ENCODE measurements at regions not wholly inside any gene's neighbourhood (a gene's known extent, or its start where the extent isn't known, plus 50 kb on each side); places are given as distances from the start of the nearest gene placed in this dataset.

- H3K4me1 ChIP-seq (ENCODE audit: control insufficient read depth in 1 of 2, insufficient read depth in 2 of 2, low read length in 2 of 2), result no peaks in the 10 kb centered on the region
- no peak overlapping the region for H2BK120ac ChIP-seq (ENCODE audit: insufficient read depth, low read length, poor library complexity)
- H3K4me3 ChIP-seq (ENCODE audit: low read depth, low read length), result no peak overlapping the region
- DNase-seq, result no peak
- H3K79me1 ChIP-seq (ENCODE audit: low read length), result no peaks in the 10 kb centered on the region
- no peaks in the 10 kb centered on the region for H3K9me3 ChIP-seq (ENCODE audit: insufficient read depth, low read depth, low read length)
- no peak overlapping the region for H3K27ac ChIP-seq (ENCODE audit: low read depth, low read length)
- no peaks in the 10 kb centered on the region for H3K27me3 ChIP-seq (ENCODE audit: insufficient read depth, low read length)
- H3K23ac ChIP-seq (ENCODE audit: low read length), result no peak overlapping the region
- H3K36me3 ChIP-seq (ENCODE audit: control insufficient read depth in 1 of 2, insufficient read depth in 2 of 2, low read length in 2 of 2), result no peaks in the 10 kb centered on the region
- no peak overlapping the region for H2BK12ac ChIP-seq (ENCODE audit: low read length)
- no peak overlapping the region for H4K8ac ChIP-seq (ENCODE audit: low read depth, low read length)
- no peak overlapping the region for H4K12ac ChIP-seq (ENCODE audit: low read depth, low read length)
- WGBS (ENCODE audit: extremely low coverage, insufficient coverage, insufficient read length), result no CpG with 5 or more reads among the region's 2 CpGs
- no peak overlapping the region for H3K18ac ChIP-seq (ENCODE audit: low read length)
- no peak overlapping the region for H3K9ac ChIP-seq (ENCODE audit: low read length)
- no peak overlapping the region for H3K14ac ChIP-seq (ENCODE audit: low read length)
- no peak overlapping the region for H2AFZ ChIP-seq (ENCODE audit: insufficient read depth, low read length, poor library complexity)
- H2BK5ac ChIP-seq (ENCODE audit: low read depth, low read length, poor library complexity), result no peak overlapping the region
- H3K4ac ChIP-seq (ENCODE audit: low read depth, low read length), result no peak overlapping the region
- H4K91ac ChIP-seq (ENCODE audit: low read depth, low read length), result no peak overlapping the region
- H3K4me2 ChIP-seq (ENCODE audit: low read length), result no peak overlapping the region
- H2AK5ac ChIP-seq (ENCODE audit: low read length), result no peak overlapping the region
- H3K79me2 ChIP-seq (ENCODE audit: control insufficient read depth, insufficient read depth, low read length, poor library complexity), result no peaks in the 10 kb centered on the region
Measured at GRCh38 chr7:144937199-144937598, 101.3 kb upstream of the TPK1 start.

- Histone ChIP-seq H3K4ac (ENCODE audit: low read depth, low read length) (no peak overlapping the region), H3K9ac (ENCODE audit: low read length) (no peak overlapping the region)
- no CpG with 5 or more reads among the region's 1 CpG for WGBS (ENCODE audit: extremely low coverage, insufficient coverage, insufficient read length)
Measured at GRCh38 chr7:144936314-144936713, 100.5 kb upstream of the TPK1 start.

GRCh38 chr7:144910411-144910810 lies 74.6 kb upstream of the TPK1 start:
- H3K4me1 ChIP-seq (ENCODE audit: control insufficient read depth in 1 of 2, insufficient read depth in 2 of 2, low read length in 2 of 2), result no peaks in the 10 kb centered on the region
- H3K4ac ChIP-seq (ENCODE audit: low read depth, low read length), result no peak overlapping the region
- H3K27ac ChIP-seq (ENCODE audit: low read depth, low read length), result no peak overlapping the region
- H2AFZ ChIP-seq (ENCODE audit: insufficient read depth, low read length, poor library complexity), result no peak overlapping the region
- no peak overlapping the region for H2AK5ac ChIP-seq (ENCODE audit: low read length)
- H3K9me3 ChIP-seq (ENCODE audit: insufficient read depth, low read depth, low read length), result no peaks in the 10 kb centered on the region
- H3K36me3 ChIP-seq (ENCODE audit: control insufficient read depth in 1 of 2, insufficient read depth in 2 of 2, low read length in 2 of 2), result no peaks in the 10 kb centered on the region
- H3K4me2 ChIP-seq (ENCODE audit: low read length), result no peak overlapping the region
- H4K12ac ChIP-seq (ENCODE audit: low read depth, low read length), result no peak overlapping the region
- no peak overlapping the region for H3K23ac ChIP-seq (ENCODE audit: low read length)
- H3K4me3 ChIP-seq (ENCODE audit: low read depth, low read length), result no peak overlapping the region
- H3K79me1 ChIP-seq (ENCODE audit: low read length), result no peaks in the 10 kb centered on the region
- H3K9ac ChIP-seq (ENCODE audit: low read length), result no peak overlapping the region
- no peak overlapping the region for H3K18ac ChIP-seq (ENCODE audit: low read length)
- H3K79me2 ChIP-seq (ENCODE audit: control insufficient read depth, insufficient read depth, low read length, poor library complexity), result no peaks in the 10 kb centered on the region
- no peak overlapping the region for H4K91ac ChIP-seq (ENCODE audit: low read depth, low read length)
- H2BK12ac ChIP-seq (ENCODE audit: low read length), result no peak overlapping the region
- H4K8ac ChIP-seq (ENCODE audit: low read depth, low read length), result no peak overlapping the region
- no peak overlapping the region for H2BK5ac ChIP-seq (ENCODE audit: low read depth, low read length, poor library complexity)
- H3K27me3 ChIP-seq (ENCODE audit: insufficient read depth, low read length), result no peaks in the 10 kb centered on the region
- H3K14ac ChIP-seq (ENCODE audit: low read length), result no peak overlapping the region
- no CpG with 5 or more reads among the region's 6 CpGs for WGBS (ENCODE audit: extremely low coverage, insufficient coverage, insufficient read length)
- H2BK120ac ChIP-seq (ENCODE audit: insufficient read depth, low read length, poor library complexity), result no peak overlapping the region
- no peak for DNase-seq

More at GRCh38 chr7:144936314-144936713, 100.5 kb upstream of the TPK1 start:
- H2AK5ac ChIP-seq (ENCODE audit: low read length), result no peak overlapping the region
- no peak for DNase-seq
- no peaks in the 10 kb centered on the region for H3K27me3 ChIP-seq (ENCODE audit: insufficient read depth, low read length)
- H3K4me3 ChIP-seq (ENCODE audit: low read depth, low read length), result no peak overlapping the region
- no peak overlapping the region for H3K18ac ChIP-seq (ENCODE audit: low read length)
- H3K79me2 ChIP-seq (ENCODE audit: control insufficient read depth, insufficient read depth, low read length, poor library complexity), result no peaks in the 10 kb centered on the region
- no peaks in the 10 kb centered on the region for H3K79me1 ChIP-seq (ENCODE audit: low read length)
- H2BK5ac ChIP-seq (ENCODE audit: low read depth, low read length, poor library complexity), result no peak overlapping the region
- H3K9me3 ChIP-seq (ENCODE audit: insufficient read depth, low read depth, low read length), result no peaks in the 10 kb centered on the region
- H4K12ac ChIP-seq (ENCODE audit: low read depth, low read length), result no peak overlapping the region
- H3K4me1 ChIP-seq (ENCODE audit: control insufficient read depth in 1 of 2, insufficient read depth in 2 of 2, low read length in 2 of 2), result no peaks in the 10 kb centered on the region
- H3K23ac ChIP-seq (ENCODE audit: low read length), result no peak overlapping the region
- no peak overlapping the region for H3K27ac ChIP-seq (ENCODE audit: low read depth, low read length)
- H4K91ac ChIP-seq (ENCODE audit: low read depth, low read length), result no peak overlapping the region
- no peak overlapping the region for H3K4me2 ChIP-seq (ENCODE audit: low read length)
- H3K14ac ChIP-seq (ENCODE audit: low read length), result no peak overlapping the region
- H2AFZ ChIP-seq (ENCODE audit: insufficient read depth, low read length, poor library complexity), result no peak overlapping the region
- no peak overlapping the region for H2BK12ac ChIP-seq (ENCODE audit: low read length)
- no peak overlapping the region for H2BK120ac ChIP-seq (ENCODE audit: insufficient read depth, low read length, poor library complexity)
- no peak overlapping the region for H4K8ac ChIP-seq (ENCODE audit: low read depth, low read length)
- H3K36me3 ChIP-seq (ENCODE audit: control insufficient read depth in 1 of 2, insufficient read depth in 2 of 2, low read length in 2 of 2), result no peaks in the 10 kb centered on the region

- H3K4me2 ChIP-seq (ENCODE audit: low read length), result no peak overlapping the region
- no peak overlapping the region for H3K9ac ChIP-seq (ENCODE audit: low read length)
- no peak overlapping the region for H3K14ac ChIP-seq (ENCODE audit: low read length)
- no peak overlapping the region for H3K4ac ChIP-seq (ENCODE audit: low read depth, low read length)
- no peak overlapping the region for H4K8ac ChIP-seq (ENCODE audit: low read depth, low read length)
- no peak overlapping the region for H3K18ac ChIP-seq (ENCODE audit: low read length)
- H2BK5ac ChIP-seq (ENCODE audit: low read depth, low read length, poor library complexity), result no peak overlapping the region
- no peak overlapping the region for H4K12ac ChIP-seq (ENCODE audit: low read depth, low read length)
- H3K27me3 ChIP-seq (ENCODE audit: insufficient read depth, low read length), result no peaks in the 10 kb centered on the region
- H3K4me3 ChIP-seq (ENCODE audit: low read depth, low read length), result no peak overlapping the region
- H3K23ac ChIP-seq (ENCODE audit: low read length), result no peak overlapping the region
- H3K79me1 ChIP-seq (ENCODE audit: low read length), result no peaks in the 10 kb centered on the region
- H2BK12ac ChIP-seq (ENCODE audit: low read length), result no peak overlapping the region
- H3K4me1 ChIP-seq (ENCODE audit: control insufficient read depth in 1 of 2, insufficient read depth in 2 of 2, low read length in 2 of 2), result no peaks in the 10 kb centered on the region
- H4K91ac ChIP-seq (ENCODE audit: low read depth, low read length), result no peak overlapping the region
- H3K27ac ChIP-seq (ENCODE audit: low read depth, low read length), result no peak overlapping the region
- no peak overlapping the region for H2AK5ac ChIP-seq (ENCODE audit: low read length)
- no peak for DNase-seq
- H3K9me3 ChIP-seq (ENCODE audit: insufficient read depth, low read depth, low read length), result no peaks in the 10 kb centered on the region
- no peaks in the 10 kb centered on the region for H3K36me3 ChIP-seq (ENCODE audit: control insufficient read depth in 1 of 2, insufficient read depth in 2 of 2, low read length in 2 of 2)
- no peaks in the 10 kb centered on the region for H3K79me2 ChIP-seq (ENCODE audit: control insufficient read depth, insufficient read depth, low read length, poor library complexity)
- no peak overlapping the region for H2AFZ ChIP-seq (ENCODE audit: insufficient read depth, low read length, poor library complexity)
- no peak overlapping the region for H2BK120ac ChIP-seq (ENCODE audit: insufficient read depth, low read length, poor library complexity)
- no CpG with 5 or more reads among the region's 4 CpGs for WGBS (ENCODE audit: extremely low coverage, insufficient coverage, insufficient read length)
Measured at GRCh38 chr7:144908943-144909556, 73.2 kb upstream of the TPK1 start.

All from trophoblast cell (in vitro differentiated cells and primary cell).